Natural killer cell (primary cell): ENCODE measurements at regions not wholly inside any gene's neighbourhood (a gene's known extent, or its start where the extent isn't known, plus 50 kb on each side); places are given as distances from the start of the nearest gene placed in this dataset.
A peak's percentile ranks its signal among the peaks of the same experiment; 100 is the strongest.

Experiments used
- ATAC-seq, 3 donors: fragments of 150-1000 bp in 2 of 3; fragments of 200-7000 bp in 1 of 3; cut with Tn5 transposase; 1 replicate in 1 of 3; 2 replicates in 2 of 3; pipeline ENCODE4 v1.10.0; 2021; ENCODE audit warnings: mild to moderate bottlenecking in 2 of 3, moderate library complexity in 2 of 3
- DNase-seq, 2 donors: peaks; one replicate each; pipeline versions ENCODE4 v3.0.0 to v3.0.0-alpha.2; 2013 to 2021; ENCODE audit warnings: mixed read lengths in 1 of 2
- H3K27ac ChIP-seq: one replicate; pipeline ENCODE4 v1.5.1; 2013; ENCODE audit warnings: mild to moderate bottlenecking, low read length
- H3K27me3 ChIP-seq: one replicate; pipeline ENCODE4 v1.6.1; 2013; ENCODE audit warnings: low read length; ENCODE audit not compliant: control insufficient read depth, insufficient read depth
- H3K36me3 ChIP-seq: one replicate; pipeline ENCODE4 v1.6.1; 2013; ENCODE audit warnings: low read length; ENCODE audit not compliant: control insufficient read depth, insufficient read depth
- H3K4me1 ChIP-seq: one replicate; pipeline ENCODE4 v1.6.1; 2013; ENCODE audit warnings: low read length; ENCODE audit not compliant: control insufficient read depth, insufficient read depth
- H3K4me3 ChIP-seq: one replicate; pipeline ENCODE4 v1.5.1; 2013; ENCODE audit warnings: low read length
- H3K9me3 ChIP-seq: one replicate; pipeline ENCODE4 v1.6.1; 2013; ENCODE audit warnings: low read length; ENCODE audit not compliant: control insufficient read depth, insufficient read depth
- H3K27ac Mint-ChIP-seq, 2 donors: one replicate each; pipeline ENCODE4 v1.8.0; 2022; ENCODE audit warnings: mild to moderate bottlenecking in 2 of 2, mixed read lengths in 2 of 2, moderate library complexity in 1 of 2
- H3K27me3 Mint-ChIP-seq, 2 donors: one replicate each; pipeline ENCODE4 v1.8.0; 2022; ENCODE audit warnings: low read depth in 2 of 2, mixed read lengths in 2 of 2
- H3K36me3 Mint-ChIP-seq: one replicate; pipeline ENCODE4 v1.8.0; 2022; ENCODE audit warnings: mixed read lengths
- H3K4me1 Mint-ChIP-seq, 2 donors: one replicate each; pipeline ENCODE4 v1.8.0; 2022; ENCODE audit warnings: mixed read lengths in 2 of 2
- H3K4me3 Mint-ChIP-seq: one replicate; pipeline ENCODE4 v1.8.0; 2022; ENCODE audit warnings: mild to moderate bottlenecking, moderate library complexity, mixed read lengths
- H3K9me3 Mint-ChIP-seq, 2 donors: one replicate each; pipeline ENCODE4 v1.8.0; 2022; ENCODE audit warnings: mixed read lengths in 2 of 2
- CTCF ChIP-seq: fragments of 200-600 bp; IDR thresholded peaks from one replicate; pipeline ENCODE4 v1.8.0; 2022; ENCODE audit warnings: antibody characterized with exemption
- WGBS: methylation state at CpG from one replicate; pipeline ENCODE4 v1.1.7; 2013; ENCODE audit warnings: missing lambda C conversion rate; ENCODE audit not compliant: insufficient coverage; 5-methylcytosine and 5-hydroxymethylcytosine counted together
- intact Hi-C: fragments of 100-400 bp; cut with micrococcal nuclease; formaldehyde crosslinking; loops from one replicate; pipeline ENCODE4 v1.14.2; 2022

DNA sequence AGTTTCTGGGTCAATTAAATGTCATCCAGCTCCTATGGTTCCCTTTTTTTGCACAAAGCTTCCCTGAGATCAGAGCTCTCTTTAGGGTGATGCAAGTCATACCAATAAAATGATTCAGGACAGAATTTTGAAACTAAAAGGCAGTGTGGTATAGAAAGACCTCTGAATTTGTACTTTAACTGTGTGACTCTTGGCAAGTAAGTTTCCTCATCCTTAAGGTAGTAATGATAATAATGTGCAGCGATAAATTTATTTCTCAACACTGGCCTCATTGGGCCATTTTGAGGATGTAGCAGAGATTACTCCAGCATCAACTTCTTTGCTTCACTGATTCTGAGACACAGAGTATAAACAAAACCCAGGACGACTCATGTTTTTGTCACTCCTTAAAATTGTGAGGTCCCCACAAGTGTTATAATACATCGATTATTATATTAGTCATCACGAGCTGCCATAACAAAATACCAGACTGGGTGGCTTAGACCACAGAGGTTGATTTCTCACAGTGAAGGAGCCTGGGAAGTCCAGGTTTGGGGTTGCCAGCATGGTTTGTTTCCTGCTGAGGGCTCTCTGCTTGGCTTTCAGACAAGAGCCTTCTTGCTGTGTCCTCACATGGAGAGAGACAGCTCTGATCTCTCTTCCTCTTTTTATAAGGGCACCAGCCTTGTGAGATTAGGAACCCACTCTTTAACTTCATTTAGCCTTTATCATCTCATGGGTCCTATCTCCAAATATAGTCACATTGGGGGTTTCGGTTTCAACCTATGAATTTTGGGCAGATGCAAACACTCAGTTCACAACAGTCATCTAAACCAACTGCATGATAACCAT lies 293.0 kb downstream of the ZNF608 start:
- H3K4me3 Mint-ChIP-seq: no peak overlapping the region
- 52% methylated on average over 5 of the region's 5 CpGs for WGBS
- no peak for TF ChIP-seq CTCF
- ATAC-seq (peak in 1 of 3 donors; percentile 43), DNase-seq (no peak)
- intact Hi-C loops: no loop called here
- H3K4me1 Mint-ChIP-seq: peaks cover 4 to 12% of the 10 kb centered on the region in 2 donors
- H3K27ac Mint-ChIP-seq: no peak overlapping the region
- no peaks in the 10 kb centered on the region for H3K9me3 Mint-ChIP-seq
- H3K27ac ChIP-seq: no peak overlapping the region
- no peaks in the 10 kb centered on the region for H3K9me3 ChIP-seq
- no peaks in the 10 kb centered on the region for H3K36me3 Mint-ChIP-seq
- H3K36me3 ChIP-seq: no peaks in the 10 kb centered on the region
- peaks cover 5 to 14% of the 10 kb centered on the region in 2 donors for H3K27me3 Mint-ChIP-seq
- no peak overlapping the region for H3K4me3 ChIP-seq
- H3K4me1 ChIP-seq: no peaks in the 10 kb centered on the region
- H3K27me3 ChIP-seq: no peaks in the 10 kb centered on the region

- TF ChIP-seq CTCF: no peak
- DNase-seq (no peak), ATAC-seq (no peak)
- Mint-ChIP-seq H3K4me1 (peaks cover 0 to 6% of the 10 kb centered on the region in 2 donors), H3K27me3 (peaks cover 7 to 8% of the 10 kb centered on the region in 2 donors), H3K27ac (no peak overlapping the region), H3K36me3 (no peaks in the 10 kb centered on the region), H3K4me3 (no peak overlapping the region), H3K9me3 (no peaks in the 10 kb centered on the region)
- H3K4me3 ChIP-seq: no peak overlapping the region
- no peaks in the 10 kb centered on the region for H3K27me3 ChIP-seq
- H3K9me3 ChIP-seq: no peaks in the 10 kb centered on the region
- intact Hi-C loops: no loop called here
- 91% methylated on average over 8 of the region's 8 CpGs for WGBS
- no peaks in the 10 kb centered on the region for H3K4me1 ChIP-seq
- no peak overlapping the region for H3K27ac ChIP-seq
- H3K36me3 ChIP-seq: no peaks in the 10 kb centered on the region
Measured at GRCh38 chr5:124452412-124452811, 294.0 kb downstream of the ZNF608 start.

- Mint-ChIP-seq H3K4me3 (no peak overlapping the region), H3K36me3 (no peaks in the 10 kb centered on the region), H3K9me3 (no peaks in the 10 kb centered on the region), H3K27me3 (peaks cover 1 to 8% of the 10 kb centered on the region in 2 donors), H3K4me1 (peaks cover 0 to 6% of the 10 kb centered on the region in 2 donors), H3K27ac (no peak overlapping the region)
- WGBS: 92% methylated on average over 7 of the region's 7 CpGs
- ATAC-seq (no peak), DNase-seq (no peak)
- Histone ChIP-seq H3K36me3 (no peaks in the 10 kb centered on the region), H3K27me3 (no peaks in the 10 kb centered on the region), H3K9me3 (no peaks in the 10 kb centered on the region), H3K4me1 (no peaks in the 10 kb centered on the region), H3K4me3 (no peak overlapping the region), H3K27ac (no peak overlapping the region)
- no peak for TF ChIP-seq CTCF
- intact Hi-C loops: no loop called here
Measured at GRCh38 chr5:124451721-124452383, 294.6 kb downstream of the ZNF608 start.
